SKM-1 treated with dmso at 0.1 percent for 144 hours (cell line): ENCODE measurements at regions not wholly inside any gene's neighbourhood (a gene's known extent, or its start where the extent isn't known, plus 50 kb on each side); places are given as distances from the start of the nearest gene placed in this dataset.

Source experiments
- DNase-seq: peaks from one replicate; lab custom pipeline; 2025; ENCODE audit not compliant: unreplicated experiment; lab: John Stamatoyannopoulos, UW

- DNase-seq = no peak
Measured at GRCh38 chr5:114018186-114018585, 343.7 kb upstream of the KCNN2 start.

GRCh38 chr5:114038756-114039155, 323.1 kb upstream of the KCNN2 start:
- DNase-seq = no peak

- no peak for DNase-seq
Measured at GRCh38 chr5:114050087-114050486, 311.8 kb upstream of the KCNN2 start.

DNA sequence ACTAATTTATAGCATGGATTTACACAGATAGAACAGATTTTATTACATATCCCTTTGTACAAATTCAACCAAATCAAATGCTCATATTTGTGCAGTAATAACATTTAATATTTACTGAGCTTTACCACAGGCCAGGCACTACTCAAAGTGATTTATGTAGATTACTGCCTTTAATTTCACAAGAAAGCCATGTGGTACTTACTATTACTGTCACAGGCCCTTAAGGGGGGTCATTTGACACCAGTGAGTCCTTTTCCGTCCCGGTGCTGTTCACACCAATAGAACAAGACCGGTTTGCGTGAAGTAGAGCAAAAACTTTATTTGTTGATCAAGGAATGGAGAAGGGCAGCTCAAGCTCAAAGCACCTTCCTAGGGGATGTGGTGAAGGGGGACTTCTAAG, 308.5 kb upstream of the KCNN2 start:
- no peak for DNase-seq

- no peak for DNase-seq
Measured at GRCh38 chr5:114054594-114054993, 307.3 kb upstream of the KCNN2 start.

DNA sequence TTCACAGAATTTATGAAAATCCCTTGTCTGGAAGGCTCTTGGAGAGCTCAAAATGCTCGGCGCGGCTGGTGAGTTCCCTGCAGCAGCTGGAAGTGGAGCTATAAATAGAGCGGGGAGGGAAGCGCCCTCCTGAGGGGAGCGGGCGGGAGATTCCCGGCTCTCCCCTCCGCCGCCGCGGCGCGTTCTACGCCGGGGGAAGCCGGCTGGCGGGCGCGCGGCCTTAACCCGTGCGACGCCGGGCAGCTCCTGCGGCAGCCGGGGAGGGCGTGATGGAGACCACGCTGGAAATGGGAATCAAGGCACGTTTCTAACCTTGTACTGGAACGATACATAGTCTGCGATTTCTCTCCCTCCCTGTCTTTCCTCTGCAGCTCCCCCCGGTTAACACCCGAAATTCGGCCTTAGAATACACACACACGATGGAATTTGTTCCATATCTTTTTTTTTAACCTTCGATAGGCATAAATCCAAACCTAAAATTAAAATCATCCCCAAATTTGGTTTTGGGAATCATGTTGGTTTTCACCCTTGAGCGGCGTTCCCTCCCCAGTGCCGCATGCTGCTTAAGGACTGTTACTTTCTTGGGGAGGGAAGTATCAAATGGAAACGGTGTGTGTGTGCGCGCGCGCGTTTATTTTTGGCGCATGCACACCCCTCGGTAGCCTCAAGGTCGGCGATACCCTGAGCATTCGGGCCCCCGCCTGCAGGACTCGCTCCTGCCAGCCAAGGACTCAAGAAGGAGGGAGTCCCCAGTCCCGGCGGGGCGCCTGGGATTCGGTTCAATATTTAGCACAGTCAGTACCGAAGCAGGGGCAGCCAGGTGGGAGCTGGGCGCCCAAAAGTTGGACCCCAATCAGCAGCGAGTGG, 306.3 kb upstream of the KCNN2 start:
- DNase-seq = no peak

- no peak for DNase-seq
Measured at GRCh38 chr5:114056185-114056538, 305.7 kb upstream of the KCNN2 start.

- DNase-seq = no peak
Measured at GRCh38 chr5:114060866-114061265, 301.0 kb upstream of the KCNN2 start.

GRCh38 chr5:114062932-114063867, 298.7 kb upstream of the KCNN2 start:
- DNase-seq = no peak

GRCh38 chr5:114065912-114066311, 296.0 kb upstream of the KCNN2 start:
- no peak for DNase-seq

- DNase-seq = no peak
Measured at GRCh38 chr5:114070093-114070722, 291.7 kb upstream of the KCNN2 start.

GRCh38 chr5:114089259-114089658, 272.6 kb upstream of the KCNN2 start:
- no peak for DNase-seq

- no peak for DNase-seq
Measured at GRCh38 chr5:114097570-114097969, 264.3 kb upstream of the KCNN2 start.

GRCh38 chr5:114099161-114099560, 262.7 kb upstream of the KCNN2 start:
- DNase-seq = no peak

DNA sequence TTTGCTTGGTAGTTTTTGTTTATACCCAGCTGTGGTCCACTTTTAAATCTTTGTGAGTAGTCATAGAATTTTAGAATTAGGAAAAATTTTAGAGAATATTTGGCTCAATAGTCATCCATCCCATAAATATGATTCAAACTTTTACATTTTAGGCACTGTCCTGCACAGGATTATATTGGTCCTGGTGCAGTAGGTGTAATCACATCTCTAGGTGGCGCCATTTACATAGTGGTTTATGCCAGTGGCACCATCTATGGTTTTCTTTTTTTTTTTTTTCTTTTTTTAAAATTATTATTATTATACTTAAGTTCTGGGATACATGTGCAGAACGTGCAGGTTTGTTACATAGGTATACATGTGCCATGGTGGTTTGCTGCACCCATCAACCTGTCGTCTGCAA, 260.7 kb upstream of the KCNN2 start:
- no peak for DNase-seq

DNA sequence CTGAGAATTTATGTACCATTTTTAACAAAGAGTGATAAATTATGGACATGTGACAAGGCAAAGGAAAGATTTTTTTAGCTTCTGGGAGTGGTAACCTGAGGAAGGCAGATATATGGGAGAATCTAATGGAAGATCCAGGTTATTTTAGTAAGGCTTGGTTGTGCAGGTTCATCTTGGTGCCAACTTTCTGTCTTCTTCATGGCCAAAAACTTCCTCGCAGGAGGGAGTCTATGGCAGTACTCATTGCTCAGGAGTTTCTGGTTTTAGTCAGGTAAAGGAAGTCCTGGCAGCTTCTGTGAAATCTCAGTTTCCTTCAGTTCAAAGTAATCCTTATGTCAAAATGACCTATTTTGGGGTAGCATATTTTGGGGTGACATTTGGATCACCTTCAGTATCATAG, 248.3 kb upstream of the KCNN2 start:
- DNase-seq = no peak

DNA sequence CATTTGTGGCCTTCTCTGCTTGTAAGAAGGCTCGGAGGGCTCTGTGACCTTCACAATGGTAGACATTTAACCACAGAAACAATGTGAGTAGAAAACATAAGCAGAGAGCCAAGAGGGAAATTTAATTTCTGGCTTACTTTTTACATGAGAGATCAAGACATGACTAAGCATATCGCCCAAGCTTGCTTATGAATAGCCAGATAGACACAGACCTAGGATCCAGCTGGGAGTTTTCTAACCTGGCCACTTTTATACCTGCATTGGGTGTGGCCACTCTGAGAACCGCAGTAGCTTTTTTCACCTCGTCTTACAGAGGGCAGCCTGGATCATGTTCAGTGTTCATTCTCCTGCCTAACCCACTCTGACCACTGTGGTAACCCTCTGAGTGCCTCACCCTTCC, 244.9 kb upstream of the KCNN2 start:
- no peak for DNase-seq

DNA sequence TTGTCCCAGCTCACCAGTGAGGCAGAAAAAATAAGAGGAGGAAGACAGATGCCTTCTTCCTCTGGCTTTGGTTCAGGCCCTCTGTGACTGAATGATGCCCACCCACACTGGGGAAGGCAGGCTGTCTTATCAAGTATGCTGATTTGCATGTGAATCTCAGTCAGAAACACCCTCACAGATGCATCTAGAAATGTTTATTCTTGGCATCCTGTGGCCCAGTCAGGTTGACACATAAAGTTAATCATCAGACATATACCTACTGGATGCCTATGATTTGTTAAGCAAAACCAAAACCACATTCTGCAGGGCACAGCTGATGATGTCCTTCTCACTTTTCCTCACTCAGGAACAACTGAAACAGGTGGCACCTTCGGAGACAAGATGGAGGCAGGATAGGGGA, 243.4 kb upstream of the KCNN2 start:
- DNase-seq = no peak

DNA sequence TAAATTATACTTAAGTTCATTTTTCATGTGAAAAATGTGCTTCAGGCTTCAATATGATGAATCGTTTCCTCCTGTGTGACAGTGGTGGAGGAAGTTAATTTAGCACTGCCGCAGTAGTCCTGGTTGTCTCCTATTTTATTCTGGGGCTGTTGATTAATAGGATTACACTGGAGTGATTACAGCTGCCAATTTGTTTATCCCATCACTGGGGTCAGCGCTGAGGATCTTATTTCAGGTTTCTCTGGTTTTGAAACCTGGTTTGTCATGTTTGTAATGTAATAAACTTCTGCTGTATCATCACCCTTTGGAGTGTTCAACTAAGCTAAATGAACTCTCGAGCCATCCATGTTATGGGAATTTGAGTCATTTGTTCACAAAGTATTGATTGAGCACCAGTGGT, 241.7 kb upstream of the KCNN2 start:
- no peak for DNase-seq

DNA sequence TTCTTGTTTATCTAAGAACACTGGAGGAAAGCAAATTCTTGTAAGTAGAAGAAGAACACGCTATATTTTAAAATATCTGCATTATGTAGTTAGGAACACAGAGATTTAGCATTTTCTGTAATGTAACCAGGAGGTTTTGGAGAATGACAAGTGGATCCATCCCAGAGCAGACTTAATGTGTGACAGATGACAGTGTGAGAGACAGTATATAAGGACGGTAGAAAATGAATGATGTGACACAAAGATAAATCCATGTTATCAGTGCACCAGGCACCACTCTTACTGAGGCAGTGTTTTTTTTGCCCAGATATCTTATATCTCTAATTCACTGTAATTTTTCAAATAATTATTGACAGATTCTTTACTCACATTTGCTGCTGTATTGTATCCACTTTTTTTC, 239.0 kb upstream of the KCNN2 start:
- no peak for DNase-seq

GRCh38 chr5:114123654-114124053, 238.2 kb upstream of the KCNN2 start:
- DNase-seq = no peak

GRCh38 chr5:114146398-114146797, 215.5 kb upstream of the KCNN2 start:
- no peak for DNase-seq
